Hindlimb muscle (tissue), 1 donor: ENCODE measurements at regions not wholly inside any gene's neighbourhood (a gene's known extent, or its start where the extent isn't known, plus 50 kb on each side); places are given as distances from the start of the nearest gene placed in this dataset.
A peak's percentile ranks its signal among the peaks of the same experiment; 100 is the strongest.

Experiments
- DNase-seq: peaks from one replicate; pipeline ENCODE4 v3.0.0-alpha.2; 2013

DNA sequence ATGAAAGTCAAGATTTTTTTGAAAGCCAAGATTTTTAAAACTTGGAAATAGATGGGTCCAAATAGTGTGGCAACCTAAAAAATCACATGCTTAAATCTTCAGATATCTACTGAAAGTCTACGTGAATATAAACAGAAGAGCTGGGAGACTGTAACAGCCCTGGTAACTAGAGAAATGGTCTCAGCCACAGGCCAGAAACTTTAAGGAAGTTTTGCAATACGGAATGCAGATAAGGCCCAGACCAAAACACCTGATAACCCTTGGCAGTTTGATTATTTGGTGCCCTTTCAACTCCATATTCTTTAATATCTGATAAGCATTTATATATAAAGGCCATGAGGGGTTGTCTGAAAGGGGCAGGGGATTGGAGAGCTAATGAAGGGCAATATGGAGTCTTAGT lies 537.3 kb upstream of the TGFBR2 start:
- no peak for DNase-seq

DNA sequence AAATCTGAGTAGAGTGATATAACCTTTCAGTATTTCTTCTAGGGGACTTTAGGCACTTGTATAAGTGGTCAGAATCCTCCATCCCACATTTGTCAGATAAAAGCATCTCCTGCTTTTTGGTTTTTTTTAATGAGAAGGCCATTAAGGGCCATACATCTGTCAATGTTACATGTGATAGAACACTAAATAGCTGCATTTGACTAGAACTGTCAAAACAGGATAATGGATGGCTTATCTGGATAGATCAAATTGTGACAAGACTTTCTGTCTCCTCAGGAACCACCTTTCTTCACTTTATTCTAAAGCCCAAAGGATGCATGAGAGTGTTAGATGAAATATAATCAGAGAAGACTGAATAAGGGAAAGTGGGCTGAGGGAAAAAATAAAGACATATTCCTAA lies 533.4 kb upstream of the TGFBR2 start:
- no peak for DNase-seq

DNA sequence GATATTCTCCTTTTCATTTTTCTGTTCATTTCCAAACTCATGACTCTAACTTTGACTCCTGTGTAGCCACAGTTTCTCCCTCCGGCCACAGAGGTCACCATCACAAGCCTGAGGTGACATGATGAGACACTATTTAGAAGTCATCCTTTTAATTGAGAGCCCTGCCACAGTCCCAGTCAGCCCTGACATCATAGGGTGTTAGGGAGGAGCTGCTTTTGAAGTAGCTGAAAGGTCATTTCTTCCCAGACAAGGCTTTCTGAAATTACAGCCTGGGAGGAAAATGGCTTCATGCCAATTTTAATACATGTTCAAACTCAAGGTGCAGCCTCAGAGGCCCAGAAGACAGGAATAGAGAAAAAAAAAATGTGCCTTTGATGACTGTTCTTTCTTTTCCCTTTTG lies 532.8 kb upstream of the TGFBR2 start:
- DNase-seq = no peak

DNA sequence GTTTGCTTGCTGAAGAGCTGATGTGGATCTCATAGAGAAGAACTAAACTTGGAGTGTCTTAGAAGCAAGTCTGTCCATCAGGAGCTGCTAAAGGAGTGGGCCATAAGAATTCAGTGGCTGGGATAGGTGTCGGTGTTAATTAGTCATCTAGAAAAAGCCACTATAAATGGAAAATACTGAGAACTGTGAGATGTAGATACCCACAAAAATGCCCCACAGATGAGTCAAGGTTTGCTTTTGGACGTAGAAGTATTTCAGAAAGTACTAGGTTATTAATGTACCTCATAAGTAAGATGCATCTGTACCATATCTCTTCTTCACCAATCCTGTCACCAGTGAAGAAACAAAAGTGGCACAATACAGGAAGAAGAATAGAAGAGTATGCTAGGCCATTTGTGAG lies 530.9 kb upstream of the TGFBR2 start:
- DNase-seq = no peak

DNA sequence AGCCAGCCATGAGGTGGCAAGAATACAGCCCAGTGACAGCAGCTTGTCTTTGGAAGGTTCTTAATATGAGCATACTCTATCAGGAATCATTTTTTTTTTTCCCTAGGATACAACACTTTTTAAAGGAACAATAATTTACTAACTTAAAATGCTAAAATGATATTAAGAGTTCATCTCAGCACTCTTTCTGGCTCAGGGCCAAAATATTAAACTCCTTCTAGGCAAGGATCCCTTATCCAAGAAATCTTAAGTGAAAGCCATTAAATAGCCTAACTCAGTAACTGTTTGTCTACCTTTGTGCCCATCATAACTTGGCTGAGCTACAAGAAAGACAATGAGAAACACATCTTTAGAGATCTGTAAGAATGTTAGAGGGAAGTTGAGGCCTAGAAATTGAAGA lies 529.5 kb upstream of the TGFBR2 start:
- no peak for DNase-seq

DNA sequence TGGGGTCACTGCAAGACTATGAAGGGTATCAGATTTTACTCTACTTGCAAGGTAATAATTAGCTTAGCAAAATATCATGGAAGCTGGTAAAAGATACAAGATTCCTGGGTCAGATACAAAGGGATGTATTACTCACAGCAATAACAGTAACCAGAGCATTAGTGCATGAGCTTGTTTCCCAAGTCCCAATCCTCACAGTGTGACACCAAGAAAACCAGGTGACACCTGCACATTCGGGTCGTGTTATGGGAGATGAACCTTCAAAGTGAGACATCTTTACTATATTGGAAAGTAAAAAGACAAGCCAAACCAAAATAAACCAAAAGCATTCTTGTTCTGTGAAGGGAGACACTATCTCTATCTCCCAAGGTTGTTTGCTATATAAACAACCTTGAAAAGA lies 528.7 kb upstream of the TGFBR2 start:
- no peak for DNase-seq

DNA sequence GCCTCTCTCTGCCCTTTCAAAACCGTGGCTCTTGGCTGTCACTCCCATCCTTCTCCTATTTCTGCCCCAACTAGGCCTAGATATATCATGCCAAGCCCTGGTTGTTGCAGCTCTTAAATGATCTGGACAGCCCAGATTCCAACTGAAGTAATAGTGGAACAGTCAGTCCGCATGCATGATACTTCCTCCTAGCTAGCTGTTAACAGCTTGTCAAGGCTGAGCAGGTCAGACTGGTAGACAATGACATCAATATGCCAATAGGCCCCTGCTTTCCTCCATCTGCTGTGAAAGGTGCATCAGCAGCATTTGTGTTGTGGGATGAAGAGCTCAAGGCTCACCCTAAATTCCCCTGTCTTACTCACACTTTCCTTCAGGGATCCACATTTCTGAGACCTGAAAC lies 527.7 kb upstream of the TGFBR2 start:
- DNase-seq = no peak

DNA sequence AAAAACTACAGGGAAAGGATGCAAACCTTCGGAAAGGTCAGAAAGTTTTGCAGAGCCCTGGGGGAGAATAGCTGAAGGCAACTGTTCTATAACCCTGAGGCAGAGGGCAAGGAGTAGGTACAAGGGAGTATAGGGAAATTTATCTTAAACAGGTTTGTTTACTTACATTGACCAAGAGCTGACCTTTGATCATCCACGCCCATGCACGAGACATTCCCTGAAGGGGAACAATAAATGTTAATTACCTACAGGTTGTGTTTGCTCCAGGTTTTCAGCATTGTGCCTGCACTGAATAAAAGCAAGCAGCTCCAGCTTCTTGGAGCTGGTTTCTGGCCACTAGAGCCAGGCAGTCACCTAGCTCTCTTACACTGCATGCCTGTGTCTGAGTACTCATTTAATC lies 524.5 kb upstream of the TGFBR2 start:
- no peak for DNase-seq

DNA sequence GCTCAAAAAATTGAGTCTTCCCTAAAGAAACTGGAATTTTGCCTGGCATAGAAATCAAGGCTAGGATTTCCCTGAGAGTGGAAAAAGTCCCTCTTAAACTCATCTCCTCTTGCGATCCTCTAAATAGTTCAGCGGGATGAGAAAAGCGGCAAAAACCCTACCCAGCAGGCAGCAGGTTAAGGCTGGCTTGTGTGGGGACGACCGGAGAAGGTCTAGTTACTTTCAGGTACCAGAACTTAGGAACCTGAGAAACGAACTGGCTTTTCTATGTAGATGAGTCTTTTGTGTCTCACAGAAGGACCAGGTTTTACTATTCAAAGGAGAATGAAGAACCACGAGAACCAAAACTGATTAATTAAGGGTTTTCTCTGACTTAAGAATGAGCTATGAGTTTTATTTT lies 523.7 kb upstream of the TGFBR2 start:
- DNase-seq = no peak

DNA sequence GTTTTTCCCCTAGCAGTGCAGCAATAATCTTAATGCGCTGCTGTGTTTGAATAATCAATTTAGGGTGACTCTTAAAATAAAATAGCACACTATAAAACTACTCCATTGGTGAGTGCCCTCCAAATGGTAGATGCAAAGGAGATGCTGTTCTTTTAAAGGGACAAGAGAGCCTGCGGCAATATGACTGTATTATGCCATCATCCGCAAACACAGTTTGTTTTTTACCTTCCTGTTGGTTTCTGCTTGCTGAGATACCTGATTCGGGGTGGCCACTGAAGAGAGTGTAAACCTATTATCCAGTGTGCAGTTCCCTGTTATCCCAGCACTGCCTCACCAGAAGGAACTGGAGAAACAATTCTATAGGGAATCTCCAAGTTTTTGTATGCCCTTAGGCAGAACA lies 523.1 kb upstream of the TGFBR2 start:
- DNase-seq = no peak

DNA sequence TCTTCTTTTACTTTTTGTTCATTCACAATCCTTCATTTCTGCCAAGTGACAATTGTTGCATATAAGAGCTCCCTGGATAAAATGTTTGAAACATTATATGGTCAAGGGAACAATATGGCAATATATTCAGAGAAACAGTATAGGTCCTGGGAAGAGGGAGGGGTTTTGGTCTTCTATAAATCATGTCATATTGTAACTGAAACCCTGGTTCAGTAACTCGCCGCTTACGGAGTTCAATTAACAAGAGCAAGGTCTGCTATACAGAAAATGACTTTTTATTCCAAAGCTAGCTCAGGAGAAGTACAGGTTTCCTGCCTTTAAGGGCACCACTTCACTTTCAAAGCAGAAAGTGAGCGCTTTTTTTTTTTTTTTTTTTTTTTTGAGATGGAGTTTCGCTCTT lies 522.1 kb upstream of the TGFBR2 start:
- no peak for DNase-seq

DNA sequence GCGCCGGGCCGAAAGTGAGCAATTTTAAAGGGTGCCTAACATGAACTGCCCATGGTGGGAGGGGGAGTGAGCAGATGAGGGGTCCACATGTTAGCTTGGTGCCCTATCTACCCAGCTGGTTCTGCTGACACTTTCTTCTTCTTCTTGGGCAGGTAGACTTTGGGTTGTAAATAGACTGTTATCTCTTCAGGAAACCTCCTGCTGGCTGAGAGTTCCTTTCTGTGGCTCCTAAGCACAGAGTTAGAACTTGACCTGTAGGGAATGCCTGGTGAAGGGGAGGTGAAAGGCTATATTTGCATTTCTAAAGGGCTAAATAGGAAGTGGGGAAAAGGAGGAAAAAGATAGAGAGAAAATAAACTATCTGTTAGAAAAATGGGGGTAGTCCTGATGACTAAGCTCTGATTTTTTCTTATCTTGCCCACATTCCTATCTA lies 521.4 kb upstream of the TGFBR2 start:
- DNase-seq = no peak

DNA sequence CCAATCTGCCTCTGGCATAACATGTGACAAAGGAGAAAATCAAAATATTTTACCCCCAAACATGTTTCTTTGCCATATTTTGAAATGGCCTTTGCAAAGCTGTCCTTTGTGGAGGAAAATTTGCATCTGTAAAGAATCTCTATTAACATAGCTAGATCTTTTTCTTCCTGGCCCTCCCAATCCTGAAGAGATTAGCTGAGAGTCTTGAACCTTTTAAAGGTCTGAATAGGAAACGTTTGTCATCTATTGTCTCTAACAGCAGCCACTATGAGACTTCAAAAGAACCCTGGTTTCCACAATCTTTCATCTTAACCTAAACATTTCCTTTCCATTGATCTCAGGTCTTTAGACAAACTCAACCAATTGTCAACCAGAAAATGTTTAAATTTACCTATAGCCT lies 520.9 kb upstream of the TGFBR2 start:
- DNase-seq = no peak

DNA sequence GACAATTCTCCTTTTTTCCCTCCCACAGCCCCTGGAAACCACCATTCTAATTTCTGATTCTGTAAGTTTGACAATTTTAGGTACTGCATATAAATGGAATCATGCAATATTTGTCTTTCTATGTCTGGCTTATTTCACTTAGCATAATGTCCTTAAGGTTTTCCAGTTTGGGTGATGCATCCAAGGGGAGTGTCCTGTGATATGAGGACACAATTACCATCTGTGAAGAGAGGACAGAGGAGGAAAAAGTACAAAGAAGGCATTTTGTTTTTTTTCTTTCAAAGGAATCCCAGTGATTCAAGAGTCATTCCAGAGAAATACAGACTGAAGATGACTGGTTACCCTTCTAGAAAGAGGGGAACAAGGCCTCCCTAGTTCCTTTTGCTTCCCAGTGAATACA lies 514.7 kb upstream of the TGFBR2 start:
- DNase-seq = no peak

DNA sequence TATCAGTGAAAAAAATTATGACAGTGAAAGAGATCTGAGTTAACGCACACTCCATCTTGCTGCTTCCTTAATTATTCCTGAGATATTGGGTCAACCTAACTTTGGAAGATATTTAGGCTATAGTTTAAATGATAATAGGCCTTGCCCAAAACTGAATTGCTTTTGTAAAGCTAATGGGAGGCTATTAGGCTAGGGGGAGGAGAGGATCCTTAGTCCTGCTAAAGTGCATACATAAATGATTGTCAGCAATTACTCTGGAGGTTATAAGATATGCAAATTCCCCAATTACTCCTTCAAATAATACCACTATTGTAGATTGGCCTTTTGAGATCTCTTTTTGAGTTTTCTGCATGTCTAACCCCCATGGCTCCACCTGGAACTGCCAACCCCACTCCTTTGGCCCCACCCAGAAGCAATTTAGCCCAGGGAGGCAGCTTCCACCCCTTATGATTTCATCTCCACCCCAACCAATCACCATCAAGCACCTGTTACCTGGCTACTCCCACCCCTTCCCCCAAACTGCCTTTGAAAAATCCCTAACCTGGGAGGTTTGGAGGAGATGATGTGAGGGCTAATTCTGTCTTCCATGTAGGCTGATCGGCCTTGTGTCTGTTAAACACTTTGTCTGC lies 509.3 kb upstream of the TGFBR2 start:
- DNase-seq = no peak

DNA sequence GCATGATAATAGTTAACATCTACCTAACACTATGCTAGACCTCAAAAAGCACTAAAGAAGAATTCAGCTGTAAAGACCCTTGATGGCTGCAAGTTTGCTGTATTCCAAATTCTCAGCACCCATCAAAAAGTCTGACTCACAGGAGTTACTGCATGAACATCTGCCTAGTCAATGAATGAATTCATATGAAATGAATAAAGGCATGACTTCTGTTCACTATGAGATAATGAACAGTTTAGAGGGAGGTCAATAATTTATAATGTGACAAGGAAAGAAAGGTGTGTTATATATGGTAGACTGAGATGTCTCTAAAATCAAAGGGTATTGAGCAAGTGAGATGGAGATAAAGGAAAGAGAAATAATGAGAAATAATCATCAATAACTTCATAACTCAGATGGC lies 508.2 kb upstream of the TGFBR2 start:
- no peak for DNase-seq

DNA sequence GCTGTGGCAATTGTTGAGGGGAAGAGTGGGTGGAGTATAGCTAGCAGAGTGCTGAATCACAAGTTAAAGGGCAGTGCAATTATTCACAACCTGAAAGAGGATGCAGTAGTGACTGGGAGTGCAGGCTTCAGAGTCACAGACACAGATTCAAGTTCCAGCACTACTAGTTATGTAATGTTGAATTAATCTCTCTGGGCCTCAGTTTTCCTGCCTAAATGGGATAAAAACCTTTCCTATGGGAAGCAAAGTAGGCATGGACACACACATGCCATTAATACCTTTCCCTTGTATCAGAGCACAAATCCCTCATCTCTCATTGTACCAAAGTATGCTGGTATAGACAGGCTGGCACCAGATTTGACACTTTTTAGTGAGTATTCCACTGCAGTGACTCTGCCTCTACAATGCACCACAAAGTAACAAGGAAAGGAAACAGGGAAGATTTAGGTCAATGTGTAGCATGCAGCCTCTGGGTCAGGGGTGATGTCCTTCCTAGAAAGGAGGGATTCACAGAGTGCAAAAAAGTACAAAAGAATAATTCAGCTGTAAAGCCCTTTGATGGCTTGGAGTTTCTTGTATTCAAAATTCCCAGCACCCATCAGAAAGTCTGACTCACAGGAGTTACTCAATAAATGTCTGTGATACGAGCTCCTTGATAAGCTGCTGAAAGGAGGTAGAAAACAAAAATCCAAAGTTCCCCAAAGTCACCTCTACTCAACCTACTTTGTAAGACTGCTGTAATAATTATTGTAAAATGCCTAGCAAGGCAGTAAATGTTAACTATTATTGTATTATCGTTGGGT lies 507.5 kb upstream of the TGFBR2 start:
- DNase-seq = no peak

DNA sequence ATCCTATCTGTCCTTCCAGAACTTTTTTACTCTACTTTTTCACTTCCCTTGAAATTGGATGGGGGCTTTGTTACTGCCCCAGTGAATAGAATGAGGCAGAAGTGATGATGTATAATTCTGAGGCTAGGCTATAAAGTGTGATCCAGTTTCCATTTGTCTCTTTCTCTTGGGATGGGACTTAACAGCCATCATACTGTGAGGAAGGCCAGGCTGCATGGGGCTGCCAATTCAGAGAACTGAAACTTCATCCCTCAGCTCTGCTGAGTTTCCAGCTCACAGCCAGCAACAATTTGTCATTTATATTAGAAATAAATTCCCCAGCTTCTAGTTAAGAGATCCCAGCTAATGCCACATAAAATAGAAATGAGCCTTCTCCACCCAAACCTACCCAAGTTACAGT lies 504.0 kb upstream of the TGFBR2 start:
- DNase-seq = no peak

DNA sequence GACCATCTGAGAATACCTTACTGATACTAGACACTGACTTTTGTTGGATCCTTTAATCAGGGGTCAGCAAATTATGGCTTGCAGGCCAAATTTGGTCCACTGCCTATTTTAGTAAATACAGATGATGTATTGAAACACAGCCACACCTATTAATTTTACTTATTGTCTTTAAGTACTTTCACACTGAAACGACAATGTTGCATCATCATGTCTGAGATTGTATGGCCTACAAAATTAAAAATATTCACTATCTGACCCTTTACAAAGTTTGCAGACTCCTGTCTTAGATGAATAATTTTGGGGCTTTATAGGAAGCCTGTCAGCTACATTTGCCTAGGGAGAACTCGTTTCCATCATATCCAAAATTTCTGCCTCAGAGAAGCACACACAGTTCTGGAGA lies 503.2 kb upstream of the TGFBR2 start:
- DNase-seq = no peak

DNA sequence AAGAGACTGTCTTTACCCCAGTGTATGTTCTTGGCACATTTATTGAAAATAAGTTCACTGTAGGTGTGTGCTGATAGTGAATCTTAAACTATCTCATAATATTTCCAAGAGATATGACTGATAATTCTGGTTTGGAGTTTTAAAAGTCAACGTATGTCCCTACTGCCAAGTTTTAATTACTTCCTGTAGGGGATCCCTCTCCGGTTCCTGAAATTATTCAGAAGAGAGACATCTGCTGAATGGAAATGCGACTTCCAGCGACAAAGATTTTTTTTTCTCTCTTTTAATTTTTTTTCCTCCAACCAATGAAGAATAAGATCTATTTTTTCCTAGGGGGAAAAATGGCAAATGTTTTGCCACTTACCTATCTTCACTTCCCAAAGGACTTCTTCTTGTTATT lies 498.9 kb upstream of the TGFBR2 start:
- no peak for DNase-seq

DNA sequence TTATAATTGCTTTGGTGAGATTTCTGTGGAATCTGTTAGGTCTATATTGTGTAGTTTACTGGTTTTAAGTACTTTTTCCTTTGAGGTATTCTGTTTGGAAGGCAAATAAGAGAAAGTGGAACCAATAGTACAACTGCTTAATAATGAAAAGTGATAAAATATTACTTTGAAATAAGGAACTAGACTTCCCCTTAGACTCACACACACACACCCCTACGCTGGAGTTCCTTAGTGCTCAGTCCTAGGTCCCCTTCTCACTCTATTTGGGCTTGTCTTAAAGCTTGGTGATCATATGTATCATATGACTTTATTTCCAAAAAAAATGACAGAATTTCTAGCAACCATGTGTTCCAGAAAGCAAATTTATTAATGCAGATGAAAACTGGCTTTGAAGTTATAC lies 494.0 kb upstream of the TGFBR2 start:
- DNase-seq = no peak

DNA sequence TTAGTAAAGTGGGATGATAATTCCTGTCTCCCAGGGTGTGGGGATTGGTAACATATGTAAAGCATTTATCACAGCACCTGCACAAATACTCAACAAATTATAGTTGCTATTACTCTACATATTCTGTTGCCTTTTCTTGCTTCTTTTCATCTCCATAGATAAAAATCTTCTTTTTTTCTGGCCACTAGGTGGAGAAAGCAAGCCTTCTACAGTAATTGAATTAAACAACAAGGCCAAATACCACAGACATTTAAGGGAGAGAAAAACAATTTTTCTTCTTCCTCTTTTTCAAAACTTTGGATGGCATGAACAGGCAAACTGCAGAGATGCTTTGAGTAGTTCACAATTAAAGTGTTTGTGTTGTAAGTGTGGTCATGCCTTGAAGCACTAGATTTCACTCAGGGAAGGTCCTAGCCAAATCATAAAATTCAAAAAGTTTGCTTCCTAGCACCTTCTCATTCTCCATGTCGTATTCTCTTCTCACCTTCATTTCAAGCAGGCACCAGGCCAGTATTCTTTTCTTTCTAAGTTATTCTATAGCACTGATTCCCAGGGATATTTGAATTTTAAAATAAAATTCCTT lies 493.4 kb upstream of the TGFBR2 start:
- DNase-seq = peak; percentile 43

DNA sequence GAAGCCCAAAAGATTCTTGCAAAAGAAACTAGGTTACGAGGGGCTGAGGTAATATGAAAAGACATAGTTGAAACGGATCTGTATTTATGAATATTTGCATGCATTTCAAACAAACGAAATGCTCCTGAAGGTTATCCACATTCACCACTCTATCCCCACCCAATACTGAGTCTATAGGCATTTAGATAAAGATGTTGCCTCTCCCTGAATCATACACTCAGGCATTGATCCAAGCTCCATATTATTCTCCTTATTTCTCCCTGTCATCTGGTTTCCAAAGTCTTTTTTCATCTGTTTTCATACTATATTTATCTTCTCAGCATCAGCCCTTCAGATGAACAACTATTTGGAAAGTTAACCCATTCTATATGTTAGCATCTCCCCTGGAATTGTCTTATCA lies 492.5 kb upstream of the TGFBR2 start:
- no peak for DNase-seq

DNA sequence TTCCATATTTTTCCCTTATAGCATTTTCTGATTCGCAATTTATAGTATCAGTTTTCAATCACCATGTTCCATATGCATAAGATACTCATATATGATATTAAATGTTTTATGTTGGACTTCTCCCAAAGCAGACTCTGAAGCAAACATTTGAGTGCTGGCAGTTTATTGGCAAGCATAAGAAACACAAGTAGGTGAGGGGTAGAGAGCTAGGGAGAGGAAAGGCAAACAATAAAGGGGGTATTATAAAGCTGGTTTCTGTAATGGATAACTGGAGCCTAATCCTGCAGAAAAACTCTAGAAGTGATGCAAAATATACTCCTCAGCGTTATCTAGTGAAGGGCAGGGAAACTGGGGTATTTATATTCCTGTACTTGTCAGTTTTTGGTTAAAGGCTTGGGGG lies 491.5 kb upstream of the TGFBR2 start:
- DNase-seq = no peak
